Gastroesophageal sphincter (tissue), 3 donors: ENCODE measurements at regions not wholly inside any gene's neighbourhood (a gene's known extent, or its start where the extent isn't known, plus 50 kb on each side); places are given as distances from the start of the nearest gene placed in this dataset.

ENCODE experiments used
- EP300 ChIP-seq: sonication (generic); formaldehyde crosslinking; IDR thresholded peaks from one replicate; pipeline ENCODE4 v1.6.1; 2017; ENCODE audit warnings: antibody characterized with exemption, mild to moderate bottlenecking
- POLR2AphosphoS5 ChIP-seq: sonication (generic); formaldehyde crosslinking; IDR thresholded peaks from one replicate; pipeline ENCODE4 v1.6.1; 2017; ENCODE audit warnings: antibody characterized with exemption
- TF ChIP-seq, protein P1 (sequence below), 4 experiments: fragments of 200-600 bp in 2 of 4; fragments of 450-650 bp in 2 of 4; sonication (generic) in 1 of 4; IDR thresholded peaks; one replicate each; pipeline ENCODE4 v1.5.1; 2017 to 2019; ENCODE audit warnings: antibody characterized with exemption in 4 of 4, mild to moderate bottlenecking in 2 of 4, moderate library complexity in 2 of 4

DNA sequence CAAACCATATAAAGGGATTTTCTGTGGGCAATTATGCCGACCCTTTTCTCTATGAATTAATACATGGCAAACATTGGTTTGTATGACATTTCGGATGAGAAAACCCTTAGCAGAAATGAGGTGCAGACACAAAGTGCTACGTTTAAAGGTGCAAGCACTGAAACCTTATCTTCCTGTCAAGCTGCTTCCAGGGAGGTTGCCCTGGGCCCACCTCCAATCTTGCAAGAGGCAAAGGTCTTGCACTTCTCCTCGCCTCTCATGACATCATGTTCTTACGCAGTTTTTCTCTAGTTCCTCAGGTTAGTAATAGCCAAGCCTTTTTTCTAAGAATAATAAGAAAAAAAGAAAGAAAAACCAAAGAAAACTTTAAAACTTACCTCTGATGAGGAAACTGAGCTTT is 220.1 kb downstream of the DHX15 start:
- TF ChIP-seq, protein P1, sequence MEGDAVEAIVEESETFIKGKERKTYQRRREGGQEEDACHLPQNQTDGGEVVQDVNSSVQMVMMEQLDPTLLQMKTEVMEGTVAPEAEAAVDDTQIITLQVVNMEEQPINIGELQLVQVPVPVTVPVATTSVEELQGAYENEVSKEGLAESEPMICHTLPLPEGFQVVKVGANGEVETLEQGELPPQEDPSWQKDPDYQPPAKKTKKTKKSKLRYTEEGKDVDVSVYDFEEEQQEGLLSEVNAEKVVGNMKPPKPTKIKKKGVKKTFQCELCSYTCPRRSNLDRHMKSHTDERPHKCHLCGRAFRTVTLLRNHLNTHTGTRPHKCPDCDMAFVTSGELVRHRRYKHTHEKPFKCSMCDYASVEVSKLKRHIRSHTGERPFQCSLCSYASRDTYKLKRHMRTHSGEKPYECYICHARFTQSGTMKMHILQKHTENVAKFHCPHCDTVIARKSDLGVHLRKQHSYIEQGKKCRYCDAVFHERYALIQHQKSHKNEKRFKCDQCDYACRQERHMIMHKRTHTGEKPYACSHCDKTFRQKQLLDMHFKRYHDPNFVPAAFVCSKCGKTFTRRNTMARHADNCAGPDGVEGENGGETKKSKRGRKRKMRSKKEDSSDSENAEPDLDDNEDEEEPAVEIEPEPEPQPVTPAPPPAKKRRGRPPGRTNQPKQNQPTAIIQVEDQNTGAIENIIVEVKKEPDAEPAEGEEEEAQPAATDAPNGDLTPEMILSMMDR (IDR thresholded peaks at IDR 0.05) = no peak
- no peak for TF ChIP-seq POLR2AphosphoS5
- no peak for TF ChIP-seq EP300
